GM19438 (cell line): ENCODE measurements at regions not wholly inside any gene's neighbourhood (a gene's known extent, or its start where the extent isn't known, plus 50 kb on each side); places are given as distances from the start of the nearest gene placed in this dataset.

ENCODE experiments used
- ATAC-seq: cut with Tn5 transposase; IDR thresholded peaks from one replicate; pipeline ENCODE4 v1.9.1; 2021; ENCODE audit warnings: low read depth; ENCODE audit not compliant: unreplicated experiment

GRCh38 chr14:97369901-97370300 is 572.7 kb downstream of the VRK1 start:
- no peak for ATAC-seq

- ATAC-seq: no peak
These were observed 579.1 kb downstream of the VRK1 start for GRCh38 chr14:97376310-97376709.

DNA sequence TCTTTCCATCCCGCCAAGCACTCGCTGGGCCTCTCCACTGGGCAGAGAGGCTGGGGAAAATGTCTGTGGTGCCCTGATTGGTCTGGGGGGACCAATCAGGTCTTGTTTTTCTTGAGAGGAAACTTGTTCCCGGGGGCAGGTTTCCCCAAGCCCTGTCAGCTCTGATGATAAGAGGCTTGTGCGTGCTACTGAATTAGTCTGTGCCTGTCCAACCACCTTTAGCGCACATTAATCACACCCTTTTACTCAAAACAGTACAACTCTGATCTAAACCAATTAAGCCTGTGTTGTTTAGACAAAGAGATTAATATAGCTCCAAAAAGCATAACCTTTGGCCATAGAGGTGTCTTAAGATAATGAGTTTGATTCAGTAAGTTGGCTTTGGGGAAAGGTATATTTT is 580.4 kb downstream of the VRK1 start:
- ATAC-seq: no peak

DNA sequence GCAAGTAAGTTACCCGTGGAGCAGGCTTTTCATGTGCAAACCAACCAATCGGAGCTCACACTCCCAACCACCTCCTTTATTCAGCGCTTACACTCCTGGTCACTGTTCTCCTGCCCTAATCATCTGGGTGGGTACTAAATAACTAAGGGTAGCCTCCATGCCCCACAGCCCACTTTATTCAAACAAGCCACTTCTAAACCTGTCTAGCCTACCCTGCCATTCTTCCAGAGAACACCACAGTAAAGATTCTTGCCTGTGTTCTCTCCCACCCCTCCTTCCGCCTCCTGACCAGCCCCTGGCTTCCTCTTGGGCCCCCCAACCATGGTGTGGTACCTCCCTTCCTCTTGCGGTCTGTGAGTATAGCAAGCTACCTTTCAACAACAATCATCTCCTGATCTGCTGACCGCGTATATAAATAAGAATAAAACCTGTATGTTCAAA is 581.9 kb downstream of the VRK1 start:
- ATAC-seq: no peak

GRCh38 chr14:97380539-97380941 is 583.4 kb downstream of the VRK1 start:
- ATAC-seq: no peak

DNA sequence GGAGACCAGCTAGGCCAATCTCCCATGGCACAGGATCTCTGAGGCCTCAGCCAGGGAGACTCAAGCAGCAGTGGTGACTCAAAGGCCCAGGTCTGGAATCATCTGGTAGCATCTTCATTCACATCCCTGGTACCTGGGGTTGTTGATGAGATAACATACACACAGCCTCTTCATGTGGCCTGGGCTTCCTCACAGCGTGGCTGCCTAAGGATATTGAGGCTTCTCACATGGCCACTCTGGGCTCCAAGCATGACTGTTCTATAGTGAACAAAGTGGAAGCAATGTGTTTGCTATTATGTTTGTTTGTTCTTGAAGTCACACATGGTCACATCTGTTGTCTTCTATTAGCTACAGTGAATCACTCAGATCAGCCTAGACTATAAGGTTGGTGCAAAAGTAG is 584.1 kb downstream of the VRK1 start:
- ATAC-seq: no peak

GRCh38 chr14:97382616-97383226 is 585.5 kb downstream of the VRK1 start:
- ATAC-seq: no peak

DNA sequence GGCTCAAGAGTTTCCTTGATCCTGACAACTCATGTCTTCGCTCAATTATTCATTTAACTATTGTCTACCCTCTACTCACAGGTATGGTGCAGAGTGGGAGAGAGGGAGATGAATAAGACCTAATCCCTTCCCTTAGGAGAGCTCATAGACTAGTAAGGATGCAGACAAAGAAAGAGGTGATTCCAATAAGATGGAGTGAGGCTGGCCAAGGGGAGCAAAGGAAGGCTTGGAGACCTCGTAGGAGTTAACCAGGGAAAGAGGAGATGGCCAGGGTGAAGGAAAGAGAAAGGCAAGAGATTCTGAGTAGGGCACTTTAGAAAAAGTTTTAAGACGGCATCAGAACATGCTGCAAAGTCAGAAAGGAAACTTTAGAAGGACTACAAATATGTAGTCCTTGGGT is 588.5 kb downstream of the VRK1 start:
- ATAC-seq: no peak

DNA sequence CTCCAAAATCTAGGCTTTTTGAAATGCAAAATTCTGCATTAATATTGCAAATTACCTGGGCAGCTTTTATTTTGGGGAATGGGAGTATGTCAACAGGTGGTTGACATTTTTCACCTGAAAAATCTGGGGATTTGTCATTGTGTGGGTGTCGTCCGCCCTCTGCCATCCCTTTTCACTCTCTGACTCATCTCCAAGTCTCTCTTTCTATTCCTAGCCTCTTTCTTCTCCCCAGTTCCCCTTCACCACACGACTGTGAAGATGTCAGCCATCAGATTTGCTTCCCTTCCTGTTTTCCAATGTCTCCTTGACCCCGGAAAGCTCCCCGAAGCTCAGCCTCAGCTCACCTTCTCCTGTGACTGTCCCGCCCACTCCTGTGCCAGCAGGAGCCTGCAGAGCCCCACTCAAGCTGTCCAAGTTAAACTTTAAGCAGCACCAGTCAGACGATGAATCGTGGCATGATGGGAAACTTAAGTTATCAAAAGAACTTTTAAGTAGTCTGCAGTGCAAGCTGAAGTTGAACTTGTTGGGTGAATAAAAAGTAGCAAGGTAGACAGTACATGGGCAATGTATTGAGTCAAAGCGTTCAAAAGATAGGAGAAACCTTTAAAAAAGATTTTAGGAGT is 590.2 kb downstream of the VRK1 start:
- ATAC-seq: no peak

GRCh38 chr14:97388408-97388807 is 591.2 kb downstream of the VRK1 start:
- no peak for ATAC-seq

- ATAC-seq: no peak
These were observed 593.0 kb downstream of the VRK1 start for GRCh38 chr14:97390096-97390724.

DNA sequence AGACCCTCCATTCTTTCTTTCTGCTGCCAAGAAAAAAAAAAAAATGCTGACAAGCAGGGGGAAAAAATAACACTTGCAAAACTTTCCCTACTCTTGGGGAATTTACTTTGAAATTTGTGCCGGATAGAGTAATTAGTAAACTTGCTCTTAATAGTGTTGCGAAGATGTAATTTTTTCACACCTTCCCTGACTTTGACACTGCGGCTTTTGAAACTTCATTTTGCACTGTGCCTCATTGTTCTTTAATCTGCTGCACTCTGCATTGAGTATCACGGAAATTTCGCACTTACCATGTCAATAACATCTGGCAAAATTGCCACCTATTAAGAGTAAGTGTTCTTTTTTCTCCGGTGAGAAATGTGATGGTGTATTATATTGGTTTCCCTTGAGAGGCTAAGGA is 596.1 kb downstream of the VRK1 start:
- no peak for ATAC-seq

- no peak for ATAC-seq
These were observed 597.9 kb downstream of the VRK1 start for GRCh38 chr14:97395068-97395467.

DNA sequence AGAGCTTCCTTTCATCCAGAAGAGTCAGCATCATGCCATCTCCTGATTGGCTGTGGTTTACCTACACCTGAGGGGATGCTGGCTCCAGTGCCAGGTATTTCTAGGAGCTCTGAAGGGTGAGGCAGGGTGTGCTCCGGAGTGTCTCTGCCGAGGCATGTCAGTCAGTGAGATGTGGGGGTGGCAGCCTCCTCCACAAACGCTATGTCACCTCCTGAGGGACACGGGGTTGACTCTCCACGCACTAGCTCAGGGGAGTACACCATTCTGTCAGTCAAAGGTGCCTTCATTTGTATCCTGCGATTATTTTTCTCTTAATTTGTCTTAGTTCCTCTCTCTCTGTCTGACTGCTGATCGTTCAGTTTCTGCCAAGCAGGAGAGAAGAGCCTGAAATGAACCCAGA is 604.5 kb downstream of the VRK1 start:
- ATAC-seq: no peak

GRCh38 chr14:97402279-97402678 is 605.1 kb downstream of the VRK1 start:
- no peak for ATAC-seq

GRCh38 chr14:97407701-97408407 is 610.7 kb downstream of the VRK1 start:
- ATAC-seq: no peak

GRCh38 chr14:97408503-97408902 is 611.3 kb downstream of the VRK1 start:
- ATAC-seq: no peak

- no peak for ATAC-seq
These were observed 612.0 kb downstream of the VRK1 start for GRCh38 chr14:97408937-97409815.

DNA sequence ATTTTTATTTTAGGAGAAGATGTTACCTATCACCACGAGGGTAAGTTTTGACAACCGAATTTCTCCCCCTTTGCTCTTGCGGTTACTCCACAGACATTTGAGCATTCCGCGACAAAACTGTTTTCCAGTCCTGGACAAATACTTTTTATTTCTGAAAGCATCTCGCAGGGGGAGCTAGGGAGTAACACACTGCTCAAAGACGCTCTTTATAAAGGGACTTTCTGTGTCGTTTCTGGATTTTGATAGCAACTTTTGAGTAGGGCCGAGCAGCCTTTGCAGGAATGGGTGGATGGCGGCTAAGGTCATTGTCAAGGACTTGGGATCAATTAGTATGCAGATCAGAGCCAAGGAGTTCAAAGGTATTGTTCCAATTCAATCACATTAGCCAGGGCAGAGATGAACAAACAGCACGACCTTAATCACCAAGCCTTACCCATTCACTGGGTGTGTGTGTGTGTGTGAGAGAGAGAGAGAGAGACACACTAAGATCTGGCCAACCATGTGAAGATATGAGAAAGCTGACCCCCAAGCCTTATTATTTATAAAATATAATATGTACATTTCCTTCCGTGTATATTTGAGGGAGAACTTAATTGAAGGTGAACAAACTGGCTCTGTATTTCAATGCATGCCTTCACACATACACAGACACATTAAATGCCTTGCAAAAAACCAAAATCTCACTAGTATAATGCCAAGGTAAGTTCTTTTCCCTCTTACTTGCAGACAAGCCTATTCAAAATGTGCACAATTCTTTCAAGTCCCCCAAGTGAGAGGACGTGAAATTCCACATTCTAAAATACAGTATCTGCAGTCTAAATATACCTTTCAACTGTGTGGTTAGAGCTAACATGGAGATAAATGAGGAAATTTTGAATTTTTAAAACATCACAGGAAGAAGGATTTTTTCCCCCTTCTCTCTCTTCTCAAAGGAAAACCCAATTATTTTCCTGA is 613.8 kb downstream of the VRK1 start:
- ATAC-seq: no peak
